ENCODE measurements at regions not wholly inside any gene's neighbourhood (a gene's known extent, or its start where the extent isn't known, plus 50 kb on each side); places are given as distances from the start of the nearest gene placed in this dataset.

GRCh38 chrX:9188117-9188516 is 154.2 kb upstream of the FAM9B start:
- H3K4me1 ChIP-seq (ENCODE audit: insufficient read depth, low read length, poor library complexity, severe bottlenecking): no peaks in the 10 kb centered on the region
- no peaks in the 10 kb centered on the region for H4K20me1 ChIP-seq (ENCODE audit: insufficient read depth, low read length, poor library complexity, severe bottlenecking)
- no peaks in the 10 kb centered on the region for H3K9me3 ChIP-seq (ENCODE audit: insufficient read depth, low read depth, low read length)
- H3K27me3 ChIP-seq (ENCODE audit: insufficient read depth, low read length, poor library complexity, severe bottlenecking): no peaks in the 10 kb centered on the region
- no peaks in the 10 kb centered on the region for H3K9me2 ChIP-seq (replicated peaks; ENCODE audit: low read depth, low read length)
- H3K4me3 ChIP-seq (ENCODE audit: low read length, poor library complexity, severe bottlenecking): no peak overlapping the region
- no peaks in the 10 kb centered on the region for H3K36me3 ChIP-seq (ENCODE audit: insufficient read depth, low read length)
- H3K79me2 ChIP-seq (ENCODE audit: insufficient read depth, low read length): no peaks in the 10 kb centered on the region
- TF ChIP-seq EZH2phosphoT487 (IDR thresholded peaks at IDR 0.05; ENCODE audit: borderline replicate concordance) (no peak), CTCF (conservative IDR thresholded peaks at IDR 0.05; ENCODE audit: low read length) (no peak)
- H2AFZ ChIP-seq (ENCODE audit: low read length): no peak overlapping the region
- H3K4me2 ChIP-seq (ENCODE audit: low read depth, low read length, poor library complexity, severe bottlenecking): no peak overlapping the region
- H3K9ac ChIP-seq (ENCODE audit: low read depth, low read length, poor library complexity, severe bottlenecking): no peak overlapping the region
- H3F3A ChIP-seq (ENCODE audit: low read depth): no peaks in the 10 kb centered on the region

DNA sequence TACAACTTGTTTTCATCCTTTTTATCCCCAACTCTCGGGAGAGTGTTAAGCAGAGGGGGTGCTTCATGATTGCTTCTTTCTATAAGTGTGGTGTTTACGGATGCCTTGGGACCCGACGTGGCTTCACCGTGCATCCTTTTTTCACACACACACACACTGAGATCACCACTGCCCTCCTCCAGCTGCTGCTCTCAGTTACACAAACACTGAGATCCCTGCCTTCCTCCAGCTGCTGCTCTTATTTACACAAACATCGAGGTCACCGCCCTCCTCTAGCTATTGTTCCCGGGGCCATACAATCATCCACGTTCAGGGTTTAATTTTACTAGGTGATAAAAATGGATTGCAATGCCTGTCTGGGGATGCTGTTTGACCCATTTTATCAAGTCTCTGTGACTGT is 155.4 kb upstream of the FAM9B start:
- Histone ChIP-seq H3K79me2 (ENCODE audit: insufficient read depth, low read length) (no peaks in the 10 kb centered on the region), H3K36me3 (ENCODE audit: insufficient read depth, low read length) (no peaks in the 10 kb centered on the region), H3K4me1 (ENCODE audit: insufficient read depth, low read length, poor library complexity, severe bottlenecking) (no peaks in the 10 kb centered on the region), H3K9me3 (ENCODE audit: insufficient read depth, low read depth, low read length) (no peaks in the 10 kb centered on the region), H2AFZ (ENCODE audit: low read length) (no peak overlapping the region), H3K4me3 (ENCODE audit: low read length, poor library complexity, severe bottlenecking) (no peak overlapping the region), H3F3A (ENCODE audit: low read depth) (no peaks in the 10 kb centered on the region), H4K20me1 (ENCODE audit: insufficient read depth, low read length, poor library complexity, severe bottlenecking) (no peaks in the 10 kb centered on the region), H3K9me2 (replicated peaks; ENCODE audit: low read depth, low read length) (no peaks in the 10 kb centered on the region), H3K27me3 (ENCODE audit: insufficient read depth, low read length, poor library complexity, severe bottlenecking) (no peaks in the 10 kb centered on the region), H3K4me2 (ENCODE audit: low read depth, low read length, poor library complexity, severe bottlenecking) (no peak overlapping the region), H3K9ac (ENCODE audit: low read depth, low read length, poor library complexity, severe bottlenecking) (no peak overlapping the region)
- no peak for TF ChIP-seq CTCF (conservative IDR thresholded peaks at IDR 0.05; ENCODE audit: low read length)
- no peak for TF ChIP-seq EZH2phosphoT487 (IDR thresholded peaks at IDR 0.05; ENCODE audit: borderline replicate concordance)

GRCh38 chrX:9191392-9191791 is 157.5 kb upstream of the FAM9B start:
- Histone ChIP-seq H3F3A (ENCODE audit: low read depth) (no peaks in the 10 kb centered on the region), H3K9me3 (ENCODE audit: insufficient read depth, low read depth, low read length) (no peaks in the 10 kb centered on the region), H3K27me3 (ENCODE audit: insufficient read depth, low read length, poor library complexity, severe bottlenecking) (no peaks in the 10 kb centered on the region), H3K4me3 (ENCODE audit: low read length, poor library complexity, severe bottlenecking) (no peak overlapping the region), H3K9me2 (replicated peaks; ENCODE audit: low read depth, low read length) (no peaks in the 10 kb centered on the region), H3K9ac (ENCODE audit: low read depth, low read length, poor library complexity, severe bottlenecking) (no peak overlapping the region), H2AFZ (ENCODE audit: low read length) (no peak overlapping the region), H3K4me2 (ENCODE audit: low read depth, low read length, poor library complexity, severe bottlenecking) (no peak overlapping the region), H3K79me2 (ENCODE audit: insufficient read depth, low read length) (no peaks in the 10 kb centered on the region), H3K36me3 (ENCODE audit: insufficient read depth, low read length) (no peaks in the 10 kb centered on the region), H3K4me1 (ENCODE audit: insufficient read depth, low read length, poor library complexity, severe bottlenecking) (peaks cover 13% of the 10 kb centered on the region), H4K20me1 (ENCODE audit: insufficient read depth, low read length, poor library complexity, severe bottlenecking) (no peaks in the 10 kb centered on the region)
- TF ChIP-seq CTCF (conservative IDR thresholded peaks at IDR 0.05; ENCODE audit: low read length) (no peak), EZH2phosphoT487 (IDR thresholded peaks at IDR 0.05; ENCODE audit: borderline replicate concordance) (no peak)
